H1 (cell line): ENCODE measurements at regions not wholly inside any gene's neighbourhood (a gene's known extent, or its start where the extent isn't known, plus 50 kb on each side); places are given as distances from the start of the nearest gene placed in this dataset.

Experiments used
- CTCF ChIA-PET: fragments of 300-600 bp; sonication (Branson Sonifier 250); formaldehyde crosslinking; loops from one replicate; lab custom pipeline; 2021; ENCODE audit not compliant: partially characterized antibody; lab: Charles Lee
- POLR2A ChIA-PET: fragments of 300-600 bp; sonication (Branson Sonifier 250); formaldehyde crosslinking; loops from one replicate; lab custom pipeline; 2021; ENCODE audit warnings: inconsistent platforms; ENCODE audit not compliant: partially characterized antibody; lab: Charles Lee
- DNase-seq, 2 experiments: peaks; one replicate each; pipeline versions ENCODE4 v3.0.0 to v3.0.0-alpha.2; 2010 to 2022; ENCODE audit warnings: low spot score in 2 of 2, low read depth in 1 of 2, mixed read lengths in 1 of 2
- FAIRE-seq: peaks from 2 replicates; lab custom pipeline; 2011; peaks lifted over from hg19 to GRCh38; lab: Jason Lieb, UNC
- H2AFZ ChIP-seq: 2 replicates; pipeline ENCODE4 v1.8.1; 2012; ENCODE audit warnings: low read length, inconsistent platforms
- H2AK5ac ChIP-seq: 2 replicates; pipeline ENCODE4 v1.6.1; 2013; ENCODE audit warnings: low read depth, low read length
- H2BK120ac ChIP-seq: replicated peaks from 2 replicates; pipeline ENCODE3; 2013; ENCODE audit warnings: low read depth, low read length, inconsistent platforms
- H2BK12ac ChIP-seq: 2 replicates; pipeline ENCODE4 v1.6.1; 2013; ENCODE audit warnings: low read depth, low read length
- H2BK15ac ChIP-seq: 2 replicates; pipeline ENCODE4 v1.6.1; 2013; ENCODE audit warnings: low read length
- H2BK20ac ChIP-seq: 2 replicates; pipeline ENCODE4 v1.6.1; 2013; ENCODE audit warnings: low read length
- H2BK5ac ChIP-seq: 2 replicates; pipeline ENCODE4 v1.6.1; 2013; ENCODE audit warnings: low read depth, low read length
- H3K14ac ChIP-seq: 2 replicates; pipeline ENCODE4 v1.6.1; 2013; ENCODE audit warnings: inconsistent platforms; ENCODE audit not compliant: insufficient read length
- H3K18ac ChIP-seq: 2 replicates; pipeline ENCODE4 v1.6.1; 2013; ENCODE audit warnings: low read length; ENCODE audit errors: extremely low read depth
- H3K23ac ChIP-seq: 2 replicates; pipeline ENCODE4 v1.6.1; 2013; ENCODE audit warnings: inconsistent platforms; ENCODE audit not compliant: insufficient read length
- H3K23me2 ChIP-seq: 2 replicates; pipeline ENCODE4 v1.6.1; 2013; ENCODE audit warnings: low read depth, low read length
- H3K27ac ChIP-seq: 2 replicates; pipeline ENCODE4 v1.6.1; 2011; ENCODE audit warnings: low read depth, low read length, inconsistent platforms
- H3K27me3 ChIP-seq, 4 experiments: replicated peaks in 1 of 4; 1 replicate in 1 of 4; 2 replicates in 3 of 4; pipeline versions ENCODE4 v1.6.1 to v1.8.1; 2011 to 2013; ENCODE audit warnings: low read length in 3 of 4, mild to moderate bottlenecking in 3 of 4, inconsistent platforms in 2 of 4, mixed read lengths in 2 of 4, moderate library complexity in 1 of 4; ENCODE audit not compliant: control insufficient read depth in 3 of 4, insufficient read depth in 3 of 4; ENCODE audit errors: extremely low read depth in 1 of 4
- H3K36me3 ChIP-seq, 4 experiments: 2 replicates each; pipeline versions ENCODE4 v1.6.1 to v1.8.1; 2011 to 2013; ENCODE audit warnings: mild to moderate bottlenecking in 4 of 4, low read length in 3 of 4, moderate library complexity in 2 of 4, control low read depth in 1 of 4, inconsistent platforms in 1 of 4; ENCODE audit not compliant: insufficient read depth in 4 of 4, control insufficient read depth in 2 of 4
- H3K4ac ChIP-seq: replicated peaks from 2 replicates; pipeline ENCODE3; 2013; ENCODE audit warnings: low read length, low read depth, mixed read lengths, inconsistent platforms; ENCODE audit not compliant: insufficient read length
- H3K4me1 ChIP-seq, 4 experiments: replicated peaks in 1 of 4; 1 replicate in 1 of 4; 2 replicates in 3 of 4; pipeline versions ENCODE4 v1.6.1 to v1.8.1; 2011 to 2013; ENCODE audit warnings: low read length in 3 of 4, inconsistent platforms in 2 of 4, mixed read lengths in 1 of 4; ENCODE audit not compliant: insufficient read depth in 4 of 4, control insufficient read depth in 3 of 4
- H3K4me2 ChIP-seq, 2 experiments: 2 replicates each; pipeline versions ENCODE4 v1.6.1 to v1.8.1; 2011 to 2013; ENCODE audit warnings: low read depth in 2 of 2, low read length in 2 of 2, control low read depth in 1 of 2, inconsistent platforms in 1 of 2, mild to moderate bottlenecking in 1 of 2; ENCODE audit not compliant: insufficient read depth in 1 of 2
- H3K4me3 ChIP-seq, 4 experiments: fragments of 200-600, 300-600 bp in 1 of 4; sonication (generic), shearing (Covaris generic), sonication (Bioruptor Twin) in 1 of 4; 2 replicates each; pipeline versions ENCODE4 v1.5.1 to v1.8.1; 2011 to 2016; ENCODE audit warnings: low read length in 4 of 4, low read depth in 3 of 4, control low read depth in 2 of 4, inconsistent platforms in 2 of 4, mild to moderate bottlenecking in 2 of 4, mixed read lengths in 1 of 4, moderate library complexity in 1 of 4; ENCODE audit not compliant: insufficient read depth in 2 of 4; ENCODE audit errors: extremely low read depth in 1 of 4
- H3K56ac ChIP-seq: replicated peaks from 2 replicates; pipeline ENCODE3; 2013; ENCODE audit warnings: low read depth, mild to moderate bottlenecking, mixed read lengths, low read length, inconsistent platforms; ENCODE audit not compliant: insufficient read length
- H3K79me1 ChIP-seq: 2 replicates; pipeline ENCODE4 v1.6.1; 2013; ENCODE audit warnings: low read depth, low read length, control low read depth
- H3K79me2 ChIP-seq, 2 experiments: 2 replicates each; pipeline versions ENCODE4 v1.6.1 to v1.8.1; 2012 to 2013; ENCODE audit warnings: low read length in 2 of 2, mild to moderate bottlenecking in 2 of 2, inconsistent platforms in 1 of 2; ENCODE audit not compliant: insufficient read depth in 2 of 2, control insufficient read depth in 1 of 2
- H3K9ac ChIP-seq, 4 experiments: replicated peaks in 1 of 4; 1 replicate in 1 of 4; 2 replicates in 3 of 4; pipeline versions ENCODE4 v1.6.1 to v1.8.1; 2011 to 2013; ENCODE audit warnings: low read depth in 3 of 4, low read length in 3 of 4, control low read depth in 2 of 4, mild to moderate bottlenecking in 2 of 4, moderate library complexity in 2 of 4, inconsistent platforms in 1 of 4; ENCODE audit errors: extremely low read depth in 1 of 4
- H3K9me3 ChIP-seq, 2 experiments: 2 replicates each; pipeline versions ENCODE4 v1.6.1 to v1.8.1; 2012 to 2013; ENCODE audit warnings: mild to moderate bottlenecking in 2 of 2, moderate library complexity in 2 of 2, control low read depth in 1 of 2, inconsistent platforms in 1 of 2, low read depth in 1 of 2, low read length in 1 of 2, mixed read lengths in 1 of 2; ENCODE audit not compliant: insufficient read depth in 2 of 2
- H4K20me1 ChIP-seq, 2 experiments: replicated peaks in 1 of 2; 2 replicates each; pipeline versions ENCODE3 to v1.8.1; 2011 to 2013; ENCODE audit warnings: inconsistent platforms in 2 of 2, low read length in 2 of 2, mild to moderate bottlenecking in 1 of 2; ENCODE audit not compliant: insufficient read depth in 2 of 2, control insufficient read depth in 1 of 2
- H4K5ac ChIP-seq: 2 replicates; pipeline ENCODE4 v1.6.1; 2013; ENCODE audit warnings: low read length, low read depth, mixed read lengths, inconsistent platforms; ENCODE audit not compliant: insufficient read length
- H4K8ac ChIP-seq: 2 replicates; pipeline ENCODE4 v1.8.0; 2013; ENCODE audit warnings: mild to moderate bottlenecking, moderate library complexity, low read length, inconsistent platforms; ENCODE audit not compliant: insufficient read depth; ENCODE audit errors: extremely low read depth
- H4K91ac ChIP-seq: replicated peaks from 2 replicates; pipeline ENCODE3; 2013; ENCODE audit warnings: low read length, mixed read lengths, inconsistent platforms; ENCODE audit not compliant: insufficient read length
- CBX5 ChIP-seq: fragments of 300-800, 300-1000 bp; sonication (generic); IDR thresholded peaks from 2 replicates; pipeline ENCODE4 v1.7.1; 2016; ENCODE audit warnings: antibody characterized with exemption, low read length, low read depth
- CEBPB ChIP-seq: IDR thresholded peaks from 2 replicates; pipeline ENCODE4 v1.6.1; 2012; ENCODE audit warnings: low read depth, low read length
- CHD2 ChIP-seq: IDR thresholded peaks from 2 replicates; pipeline ENCODE4 v1.6.1; 2012; ENCODE audit warnings: low read length, improper control_type of control experiment
- GTF2F1 ChIP-seq: IDR thresholded peaks from 2 replicates; pipeline ENCODE4 v1.6.1; 2012; ENCODE audit warnings: low read depth, low read length, improper control_type of control experiment, borderline replicate concordance
- JUND ChIP-seq: IDR thresholded peaks from 2 replicates; pipeline ENCODE4 v1.6.1; 2011; ENCODE audit warnings: mild to moderate bottlenecking, improper control_type of control experiment, low read length
- NANOG ChIP-seq: IDR thresholded peaks from 2 replicates; pipeline ENCODE4 v1.6.1; 2011; ENCODE audit warnings: low read length, low read depth, mild to moderate bottlenecking, inconsistent platforms; ENCODE audit not compliant: insufficient read depth, poor library complexity, severe bottlenecking
- POLR2AphosphoS5 ChIP-seq: IDR thresholded peaks from 2 replicates; pipeline ENCODE4 v1.6.1; 2011; ENCODE audit warnings: low read depth, low read length
- POU5F1 ChIP-seq: IDR thresholded peaks from 2 replicates; pipeline ENCODE4 v1.6.1; 2011; ENCODE audit warnings: low read depth, mild to moderate bottlenecking, low read length, moderate library complexity
- RNF2 ChIP-seq: fragments of 200-900, 300-1000 bp; sonication (generic); IDR thresholded peaks from 2 replicates; pipeline ENCODE4 v1.7.1; 2016; ENCODE audit warnings: borderline replicate concordance, low read depth, mild to moderate bottlenecking, antibody characterized with exemption, low read length; ENCODE audit not compliant: poor library complexity, severe bottlenecking; ENCODE audit errors: missing control alignments
- SAP30 ChIP-seq: fragments of 300-600 bp; sonication (generic); IDR thresholded peaks from 2 replicates; pipeline ENCODE4 v1.7.1; 2012; ENCODE audit warnings: low read length, moderate library complexity, mild to moderate bottlenecking, inconsistent platforms; ENCODE audit not compliant: insufficient read depth, insufficient replicate concordance
- WGBS, 2 experiments: shearing (Covaris generic) in 1 of 2; methylation state at CpG; one replicate each; pipeline versions ENCODE4 v1.1.6 to v1.1.7; 2013 to 2015; ENCODE audit warnings: low lambda C conversion rate in 2 of 2, mixed read lengths in 2 of 2, inconsistent platforms in 1 of 2, low coverage in 1 of 2, missing lambda C conversion rate in 1 of 2; ENCODE audit not compliant: insufficient replicate concordance in 2 of 2, insufficient coverage in 1 of 2, insufficient read length in 1 of 2; ENCODE audit errors: extremely low coverage in 1 of 2, missing lambda C conversion rate in 1 of 2; 5-methylcytosine and 5-hydroxymethylcytosine counted together
- TF ChIP-seq, protein P1 (sequence below): IDR thresholded peaks from 2 replicates; pipeline ENCODE4 v1.6.1; 2011; ENCODE audit warnings: low read depth, mild to moderate bottlenecking, low read length; ENCODE audit not compliant: insufficient read depth
- TF ChIP-seq, protein P2 (sequence below): IDR thresholded peaks from 2 replicates; pipeline ENCODE4 v1.6.1; 2012; ENCODE audit warnings: inconsistent platforms
- TF ChIP-seq, protein P3 (sequence below): IDR thresholded peaks from 2 replicates; pipeline ENCODE4 v1.6.1; 2012; ENCODE audit warnings: inconsistent platforms

DNA sequence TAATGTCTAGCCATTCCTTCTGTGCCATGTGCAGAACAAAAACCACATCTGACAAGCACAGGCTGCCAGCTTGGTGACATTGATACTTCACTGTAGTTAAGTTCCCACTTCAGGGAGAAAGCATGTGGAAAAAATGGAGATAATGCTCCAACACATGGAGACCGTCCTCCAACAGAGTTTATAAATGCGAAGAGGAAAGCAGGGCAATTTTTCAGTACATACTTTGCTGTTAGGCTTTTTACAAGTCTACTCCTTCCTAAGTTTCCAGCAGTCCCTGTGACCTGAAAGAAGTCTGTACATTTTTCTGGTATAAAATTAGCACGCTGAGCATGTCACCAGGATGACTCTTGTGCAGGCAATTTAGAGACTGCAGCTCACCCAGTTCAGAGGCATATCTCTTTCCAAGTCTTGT, 766.9 kb upstream of the IGFBP7 start:
- Histone ChIP-seq H4K91ac (no peak overlapping the region), H2BK5ac (no peak overlapping the region), H3K23me2 (no peaks in the 10 kb centered on the region), H2BK12ac (no peak overlapping the region), H4K20me1 (no peaks in the 10 kb centered on the region), H2AFZ (no peak overlapping the region), H2BK120ac (no peak overlapping the region), H3K56ac (no peak overlapping the region), H3K4me3 (no peak overlapping the region), H3K9ac (no peak overlapping the region), H3K14ac (no peak overlapping the region), H3K27me3 (no peaks in the 10 kb centered on the region), H3K4me2 (no peak overlapping the region), H3K4me1 (no peaks in the 10 kb centered on the region), H2BK15ac (no peak overlapping the region), H3K36me3 (no peaks in the 10 kb centered on the region), H3K23ac (no peak overlapping the region), H3K79me2 (no peaks in the 10 kb centered on the region), H3K27ac (no peak overlapping the region), H4K5ac (no peak overlapping the region), H3K9me3 (no peaks in the 10 kb centered on the region), H2BK20ac (no peak overlapping the region), H3K4ac (no peak overlapping the region), H3K18ac (no peak overlapping the region), H3K79me1 (no peaks in the 10 kb centered on the region), H2AK5ac (no peak overlapping the region), H4K8ac (no peak overlapping the region)
- no peak for TF ChIP-seq CBX5
- no peak for TF ChIP-seq JUND
- TF ChIP-seq, protein P1, sequence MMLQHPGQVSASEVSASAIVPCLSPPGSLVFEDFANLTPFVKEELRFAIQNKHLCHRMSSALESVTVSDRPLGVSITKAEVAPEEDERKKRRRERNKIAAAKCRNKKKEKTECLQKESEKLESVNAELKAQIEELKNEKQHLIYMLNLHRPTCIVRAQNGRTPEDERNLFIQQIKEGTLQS, result no peak
- TF ChIP-seq POLR2AphosphoS5, result no peak
- no peak for TF ChIP-seq CEBPB
- TF ChIP-seq RNF2, result no peak
- no peak for TF ChIP-seq SAP30
- no peak for TF ChIP-seq GTF2F1
- no peak for TF ChIP-seq CHD2
- no peak for TF ChIP-seq POU5F1
- TF ChIP-seq, protein P2, sequence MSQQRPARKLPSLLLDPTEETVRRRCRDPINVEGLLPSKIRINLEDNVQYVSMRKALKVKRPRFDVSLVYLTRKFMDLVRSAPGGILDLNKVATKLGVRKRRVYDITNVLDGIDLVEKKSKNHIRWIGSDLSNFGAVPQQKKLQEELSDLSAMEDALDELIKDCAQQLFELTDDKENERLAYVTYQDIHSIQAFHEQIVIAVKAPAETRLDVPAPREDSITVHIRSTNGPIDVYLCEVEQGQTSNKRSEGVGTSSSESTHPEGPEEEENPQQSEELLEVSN, result no peak
- TF ChIP-seq NANOG, result no peak
- TF ChIP-seq, protein P3, sequence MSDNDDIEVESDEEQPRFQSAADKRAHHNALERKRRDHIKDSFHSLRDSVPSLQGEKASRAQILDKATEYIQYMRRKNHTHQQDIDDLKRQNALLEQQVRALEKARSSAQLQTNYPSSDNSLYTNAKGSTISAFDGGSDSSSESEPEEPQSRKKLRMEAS, result no peak
- ChIA-PET POLR2A (no interaction called here), CTCF (no interaction called here)
- DNase-seq, result no peak
- WGBS, 2 experiments, result 91% methylated on average over 3 of the region's 3 CpGs; no CpG with 5 or more reads in 1 of the 2 experiments
- FAIRE-seq, result no peak
